GM20431 (cell line): ENCODE measurements at regions not wholly inside any gene's neighbourhood (a gene's known extent, or its start where the extent isn't known, plus 50 kb on each side); places are given as distances from the start of the nearest gene placed in this dataset.

Experiments used
- in situ Hi-C: fragments of 300-500 bp; cut with MseI, MboI; formaldehyde crosslinking; loops from one replicate; pipeline ENCODE4 v1.15.0; 2020; ENCODE audit warnings: low sequenced_read_pairs; ENCODE audit not compliant: unreplicated experiment

- in situ Hi-C loops, result no loop called here
Measured at GRCh38 chr6:166055801-166056200, 111.8 kb downstream of the TBXT start.

- in situ Hi-C loops, result no loop called here
Measured at GRCh38 chr6:166052837-166053236, 114.8 kb downstream of the TBXT start.

- in situ Hi-C loops, result no loop called here
Measured at GRCh38 chr6:166050559-166050958, 117.1 kb downstream of the TBXT start.

GRCh38 chr6:166046982-166047381, 120.7 kb downstream of the TBXT start:
- in situ Hi-C loops, result no loop called here

GRCh38 chr6:166046226-166046625, 121.4 kb downstream of the TBXT start:
- in situ Hi-C loops, result no loop called here

GRCh38 chr6:166045860-166046200, 121.8 kb downstream of the TBXT start:
- in situ Hi-C loops, result no loop called here

- in situ Hi-C loops, result no loop called here
Measured at GRCh38 chr6:166045173-166045859, 122.3 kb downstream of the TBXT start.

- in situ Hi-C loops, result no loop called here
Measured at GRCh38 chr6:166041277-166041676, 126.4 kb downstream of the TBXT start.

- in situ Hi-C loops, result no loop called here
Measured at GRCh38 chr6:166040292-166040691, 127.4 kb downstream of the TBXT start.

- in situ Hi-C loops, result no loop called here
Measured at GRCh38 chr6:166036316-166037095, 131.1 kb downstream of the TBXT start.

GRCh38 chr6:166032366-166033200, 135.1 kb downstream of the TBXT start:
- in situ Hi-C loops, result no loop called here

- in situ Hi-C loops, result no loop called here
Measured at GRCh38 chr6:166031275-166031674, 136.4 kb downstream of the TBXT start.

GRCh38 chr6:166029506-166029905, 138.1 kb downstream of the TBXT start:
- in situ Hi-C loops, result no loop called here

GRCh38 chr6:166027761-166028160, 139.9 kb downstream of the TBXT start:
- in situ Hi-C loops, result no loop called here

GRCh38 chr6:166026586-166027126, 141.0 kb downstream of the TBXT start:
- in situ Hi-C loops, result no loop called here

- in situ Hi-C loops, result no loop called here
Measured at GRCh38 chr6:166025149-166025898, 142.3 kb downstream of the TBXT start.

GRCh38 chr6:166024252-166024651, 143.4 kb downstream of the TBXT start:
- in situ Hi-C loops, result no loop called here

- in situ Hi-C loops, result no loop called here
Measured at GRCh38 chr6:166023273-166023989, 144.2 kb downstream of the TBXT start.

GRCh38 chr6:166021429-166021828, 146.2 kb downstream of the TBXT start:
- in situ Hi-C loops, result no loop called here
